Tibial nerve (tissue), 4 donors: ENCODE measurements at regions not wholly inside any gene's neighbourhood (a gene's known extent, or its start where the extent isn't known, plus 50 kb on each side); places are given as distances from the start of the nearest gene placed in this dataset.

Source experiments
- DNase-seq, 2 donors: peaks; one replicate each; pipeline ENCODE4 v3.0.0-alpha.2; 2019; ENCODE audit warnings: low spot score in 2 of 2
- H3K27ac ChIP-seq, 4 donors: fragments of 200-600 bp; sonication (generic) in 3 of 4; one replicate each; pipeline ENCODE4 v1.5.1; 2017 to 2019; ENCODE audit warnings: mild to moderate bottlenecking in 1 of 4
- H3K27me3 ChIP-seq, 2 donors: fragments of 200-600 bp; sonication (generic) in 1 of 2; one replicate each; pipeline versions ENCODE4 v1.5.1 to v1.6.0; 2017 to 2019
- H3K36me3 ChIP-seq, 3 donors: fragments of 200-600 bp; sonication (generic); one replicate each; pipeline ENCODE4 v1.5.1; 2018 to 2019
- H3K4me1 ChIP-seq, 4 donors: fragments of 200-600 bp; sonication (generic) in 3 of 4; one replicate each; pipeline ENCODE4 v1.5.1; 2017 to 2019
- H3K4me3 ChIP-seq, 4 donors: fragments of 200-600 bp; sonication (generic) in 3 of 4; one replicate each; pipeline ENCODE4 v1.5.1; 2017 to 2019; ENCODE audit warnings: mild to moderate bottlenecking in 1 of 4, moderate library complexity in 1 of 4
- H3K9me3 ChIP-seq, 4 donors: fragments of 200-600 bp; sonication (generic) in 3 of 4; one replicate each; pipeline ENCODE4 v1.5.1; 2017 to 2019
- CTCF ChIP-seq, 5 experiments: fragments of 200-600 bp in 3 of 5; fragments of 450-650 bp in 2 of 5; sonication (generic) in 3 of 5; IDR thresholded peaks; one replicate each; pipeline ENCODE4 v1.5.1; 2016 to 2019; ENCODE audit warnings: antibody characterized with exemption in 5 of 5, mild to moderate bottlenecking in 3 of 5, moderate library complexity in 2 of 5
- EP300 ChIP-seq, 2 donors: sonication (generic); formaldehyde crosslinking; IDR thresholded peaks; one replicate each; pipeline ENCODE4 v1.6.1; 2017; ENCODE audit warnings: antibody characterized with exemption in 2 of 2, mild to moderate bottlenecking in 1 of 2
- POLR2A ChIP-seq, 2 donors: fragments of 450-650 bp; IDR thresholded peaks; one replicate each; pipeline ENCODE4 v1.6.1; 2017; ENCODE audit warnings: antibody characterized with exemption in 2 of 2, mild to moderate bottlenecking in 2 of 2, moderate library complexity in 2 of 2
- WGBS, 2 donors: methylation state at CpG; one replicate each; pipeline ENCODE4 v1.1.5; 2018; 5-methylcytosine and 5-hydroxymethylcytosine counted together

GRCh38 chr2:6674381-6674780 is 191.3 kb downstream of the CMPK2 start:
- no peak for DNase-seq
- 53 to 72% methylated on average over 3 of the region's 3 CpGs for WGBS, 2 donors

DNA sequence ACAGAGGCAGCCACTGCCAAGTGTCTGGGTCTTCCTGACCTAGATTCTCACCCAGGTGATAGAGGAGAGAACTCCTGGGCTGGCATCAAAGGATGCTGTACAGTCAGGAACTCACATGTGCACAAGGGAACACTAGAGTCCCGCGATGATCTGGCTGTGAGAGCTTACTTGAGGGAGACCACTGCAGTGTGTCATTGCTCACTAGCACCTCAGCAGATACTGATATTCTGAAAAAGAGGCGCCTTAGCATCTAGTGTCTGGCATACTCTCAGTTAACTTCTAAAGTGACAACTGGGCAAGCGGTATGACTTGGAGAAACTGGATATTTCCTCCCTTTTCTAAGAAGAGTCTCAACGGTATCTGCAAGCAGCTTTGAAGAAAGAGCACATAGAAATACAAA is 189.9 kb downstream of the CMPK2 start:
- WGBS, 2 donors = 89 to 95% methylated on average over 5 of the region's 5 CpGs
- Histone ChIP-seq H3K4me1 (no peaks in the 10 kb centered on the region), H3K9me3 (no peaks in the 10 kb centered on the region), H3K4me3 (no peak overlapping the region), H3K36me3 (no peaks in the 10 kb centered on the region), H3K27ac (no peak overlapping the region), H3K27me3 (no peaks in the 10 kb centered on the region)
- TF ChIP-seq EP300 (IDR thresholded peaks at IDR 0.05) = no peak
- no peak for DNase-seq

More at GRCh38 chr2:6674381-6674780, 191.3 kb downstream of the CMPK2 start:
- Histone ChIP-seq H3K4me1 (no peaks in the 10 kb centered on the region), H3K9me3 (no peaks in the 10 kb centered on the region), H3K27me3 (no peaks in the 10 kb centered on the region), H3K4me3 (no peak overlapping the region), H3K27ac (no peak overlapping the region), H3K36me3 (no peaks in the 10 kb centered on the region)
- no peak for TF ChIP-seq EP300 (IDR thresholded peaks at IDR 0.05)
- TF ChIP-seq POLR2A (IDR thresholded peaks at IDR 0.05) = no peak

DNA sequence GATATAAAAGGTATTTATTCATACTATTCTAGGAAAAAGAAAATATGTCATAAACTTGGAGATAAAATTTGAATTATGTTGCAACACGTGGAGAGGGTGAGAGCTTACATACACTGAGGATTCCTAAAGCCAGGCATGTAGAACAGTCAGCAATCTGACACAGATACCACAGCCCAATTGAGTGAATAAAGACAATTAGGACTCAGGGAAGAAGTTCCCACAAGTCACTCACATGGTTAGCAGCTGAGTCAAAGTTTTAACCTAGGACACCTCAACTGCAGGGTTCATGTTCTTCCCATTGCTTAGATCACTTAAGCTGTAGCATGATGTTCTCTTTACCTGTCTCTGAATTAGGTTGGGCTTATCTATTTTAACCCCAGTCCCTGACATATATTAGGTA is 189.5 kb downstream of the CMPK2 start:
- no peak for TF ChIP-seq POLR2A (IDR thresholded peaks at IDR 0.05)
- no peak for TF ChIP-seq CTCF (IDR thresholded peaks at IDR 0.05)
- no peak for TF ChIP-seq EP300 (IDR thresholded peaks at IDR 0.05)
- 65 to 77% methylated on average over 1 of the region's 1 CpG for WGBS, 2 donors
- no peaks in the 10 kb centered on the region for H3K9me3 ChIP-seq
- DNase-seq = no peak
- H3K36me3 ChIP-seq = no peaks in the 10 kb centered on the region
- no peaks in the 10 kb centered on the region for H3K4me1 ChIP-seq
- H3K27me3 ChIP-seq = no peaks in the 10 kb centered on the region
- H3K4me3 ChIP-seq = no peak overlapping the region
- no peak overlapping the region for H3K27ac ChIP-seq

- no peaks in the 10 kb centered on the region for H3K9me3 ChIP-seq
- H3K4me3 ChIP-seq = no peak overlapping the region
- no peaks in the 10 kb centered on the region for H3K36me3 ChIP-seq
- no peak for DNase-seq
- no peaks in the 10 kb centered on the region for H3K4me1 ChIP-seq
- no peak for TF ChIP-seq EP300 (IDR thresholded peaks at IDR 0.05)
- TF ChIP-seq CTCF (IDR thresholded peaks at IDR 0.05) = no peak
- no peak for TF ChIP-seq POLR2A (IDR thresholded peaks at IDR 0.05)
- no peak overlapping the region for H3K27ac ChIP-seq
- no peaks in the 10 kb centered on the region for H3K27me3 ChIP-seq
Measured at GRCh38 chr2:6676776-6677175, 188.9 kb downstream of the CMPK2 start.

- no peaks in the 10 kb centered on the region for H3K27me3 ChIP-seq
- no peaks in the 10 kb centered on the region for H3K36me3 ChIP-seq
- peaks cover 0 to 3% (median 0%) of the 10 kb centered on the region in 4 donors for H3K9me3 ChIP-seq
- H3K4me1 ChIP-seq = no peaks in the 10 kb centered on the region
- no peak overlapping the region for H3K4me3 ChIP-seq
- H3K27ac ChIP-seq = no peak overlapping the region
- DNase-seq = no peak
- 70 to 76% methylated on average over 2 of the region's 2 CpGs for WGBS, 2 donors
- TF ChIP-seq CTCF (IDR thresholded peaks at IDR 0.05) (no peak), POLR2A (IDR thresholded peaks at IDR 0.05) (no peak), EP300 (IDR thresholded peaks at IDR 0.05) (no peak)
Measured at GRCh38 chr2:6679471-6679870, 186.2 kb downstream of the CMPK2 start.

DNA sequence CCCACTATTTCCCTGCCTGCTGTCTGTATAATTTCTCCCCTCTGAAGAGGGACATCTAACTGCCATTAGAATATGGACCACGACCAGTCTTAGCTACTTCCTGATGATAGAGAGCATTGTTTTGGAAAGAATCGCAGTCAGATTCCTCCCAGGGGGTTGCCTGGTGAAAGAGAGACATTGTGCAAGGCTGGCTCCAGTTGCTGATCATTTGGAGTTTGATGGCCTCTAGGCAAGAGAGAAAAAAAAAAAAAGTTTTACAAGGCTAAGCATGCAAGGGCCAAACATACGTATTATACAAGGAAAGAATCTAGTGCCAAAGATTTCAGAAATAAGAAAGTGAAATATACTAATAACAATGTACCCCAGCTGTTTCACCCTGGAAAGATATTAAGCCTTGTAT is 182.2 kb downstream of the CMPK2 start:
- TF ChIP-seq EP300 (IDR thresholded peaks at IDR 0.05) (no peak), CTCF (IDR thresholded peaks at IDR 0.05) (no peak), POLR2A (IDR thresholded peaks at IDR 0.05) (no peak)
- H3K36me3 ChIP-seq = no peaks in the 10 kb centered on the region
- H3K27me3 ChIP-seq = no peaks in the 10 kb centered on the region
- no peak overlapping the region for H3K27ac ChIP-seq
- DNase-seq = no peak
- H3K4me3 ChIP-seq = no peak overlapping the region
- 10 to 20% methylated on average over 3 of the region's 3 CpGs for WGBS, 2 donors
- peaks cover 0 to 27% (median 1%) of the 10 kb centered on the region in 4 donors for H3K9me3 ChIP-seq
- no peaks in the 10 kb centered on the region for H3K4me1 ChIP-seq
